ENCODE measurements at regions not wholly inside any gene's neighbourhood (a gene's known extent, or its start where the extent isn't known, plus 50 kb on each side); places are given as distances from the start of the nearest gene placed in this dataset.
A peak's percentile ranks its signal among the peaks of the same experiment; 100 is the strongest.

GRCh38 chr7:26560526-26561256 lies 269.0 kb downstream of the SNX10 start:
- no peak for DNase-seq

- DNase-seq = no peak
These were observed 271.2 kb downstream of the SNX10 start for GRCh38 chr7:26562841-26563240.

GRCh38 chr7:26563406-26563805 lies 271.7 kb downstream of the SNX10 start:
- no peak for DNase-seq

- DNase-seq = no peak
These were observed 275.6 kb downstream of the SNX10 start for GRCh38 chr7:26567266-26567665.

- no peak for DNase-seq
These were observed 282.8 kb downstream of the SNX10 start for GRCh38 chr7:26574476-26574875.

- no peak for DNase-seq
These were observed 284.3 kb downstream of the SKAP2 start for GRCh38 chr7:26580064-26580591.

GRCh38 chr7:26580711-26581110 lies 283.7 kb downstream of the SKAP2 start:
- no peak for DNase-seq

- DNase-seq = peak; percentile 97
These were observed 281.2 kb downstream of the SKAP2 start for GRCh38 chr7:26583094-26583648.

- DNase-seq = no peak
These were observed 280.1 kb downstream of the SKAP2 start for GRCh38 chr7:26584326-26584725.

GRCh38 chr7:26584987-26585665 lies 279.3 kb downstream of the SKAP2 start:
- no peak for DNase-seq

- no peak for DNase-seq
These were observed 276.9 kb downstream of the SKAP2 start for GRCh38 chr7:26587536-26587935.

GRCh38 chr7:26588511-26588910 lies 275.9 kb downstream of the SKAP2 start:
- DNase-seq = no peak

- DNase-seq = no peak
These were observed 273.7 kb downstream of the SKAP2 start for GRCh38 chr7:26590709-26591108.

- no peak for DNase-seq
These were observed 272.4 kb downstream of the SKAP2 start for GRCh38 chr7:26592011-26592410.

GRCh38 chr7:26593393-26593792 lies 271.0 kb downstream of the SKAP2 start:
- DNase-seq = no peak

GRCh38 chr7:26593896-26594295 lies 270.5 kb downstream of the SKAP2 start:
- no peak for DNase-seq

GRCh38 chr7:26594553-26594952 lies 269.8 kb downstream of the SKAP2 start:
- DNase-seq = no peak

- no peak for DNase-seq
These were observed 265.5 kb downstream of the SKAP2 start for GRCh38 chr7:26598867-26599266.

- DNase-seq = no peak
These were observed 264.4 kb downstream of the SKAP2 start for GRCh38 chr7:26599982-26600381.

GRCh38 chr7:26600411-26600810 lies 264.0 kb downstream of the SKAP2 start:
- DNase-seq = no peak

GRCh38 chr7:26603631-26604030 lies 260.8 kb downstream of the SKAP2 start:
- DNase-seq = peak; percentile 9

- no peak for DNase-seq
These were observed 256.0 kb downstream of the SKAP2 start for GRCh38 chr7:26608402-26608801.

- DNase-seq = no peak
These were observed 255.3 kb downstream of the SKAP2 start for GRCh38 chr7:26609082-26609481.

GRCh38 chr7:26609532-26609931 lies 254.9 kb downstream of the SKAP2 start:
- no peak for DNase-seq

Measured in NCI-H2029 treated with DMSO at 0.1 percent for 48 hours (cell line).